Pancreas (tissue), 10 donors: ENCODE measurements at regions not wholly inside any gene's neighbourhood (a gene's known extent, or its start where the extent isn't known, plus 50 kb on each side); places are given as distances from the start of the nearest gene placed in this dataset.

Source experiments
- ATAC-seq, 4 donors: fragments of 200-7000 bp; cut with Tn5 transposase; one replicate each; pipeline versions ENCODE4 v1.8.0 to v1.9.1; 2020; ENCODE audit warnings: mild to moderate bottlenecking in 4 of 4, moderate library complexity in 4 of 4
- DNase-seq, 6 donors: peaks; one replicate each; pipeline ENCODE4 v3.0.0-alpha.2; 2020
- FAIRE-seq: peaks from 2 replicates; lab custom pipeline; 2012; peaks lifted over from hg19 to GRCh38; lab: Jason Lieb, UNC
- H3K27ac ChIP-seq, 4 donors: fragments of 200-600 bp; sonication (generic); 1 replicate in 3 of 4; 2 replicates in 1 of 4; pipeline versions ENCODE4 v1.5.0 to v1.8.0; 2020
- H3K27me3 ChIP-seq, 4 donors: fragments of 200-600 bp; one replicate each; pipeline ENCODE4 v1.8.0; 2021
- H3K36me3 ChIP-seq, 3 donors: fragments of 200-600 bp; sonication (generic) in 1 of 3; one replicate each; pipeline versions ENCODE4 v1.5.0 to v1.8.0; 2020 to 2021
- H3K4me1 ChIP-seq, 3 donors: fragments of 200-600 bp; one replicate each; pipeline ENCODE4 v1.8.0; 2021
- H3K4me3 ChIP-seq, 4 donors: fragments of 200-600 bp; sonication (generic) in 2 of 4; one replicate each; pipeline versions ENCODE4 v1.5.0 to v1.8.0; 2020 to 2021
- H3K9me3 ChIP-seq, 4 donors: fragments of 200-600 bp; one replicate each; pipeline ENCODE4 v1.8.0; 2021
- WGBS, 2 donors: extraction: QIAGEN DNeasy Blood & Tissue Kit; methylation state at CpG; one replicate each; pipeline ENCODE4 v1.1.7; 2013; 5-methylcytosine and 5-hydroxymethylcytosine counted together
- intact Hi-C, 3 donors: fragments of 100-400 bp; cut with DNase I; formaldehyde crosslinking; loops; one replicate each; pipeline versions ENCODE4 v1.11.1 to v1.14.2; 2022
- TF ChIP-seq, protein P1 (sequence below), 4 donors: fragments of 200-600 bp; sonication (generic) in 3 of 4; IDR thresholded peaks; one replicate each; pipeline versions ENCODE4 v1.5.0 to v1.8.0; 2021; ENCODE audit warnings: antibody characterized with exemption in 4 of 4
- donor health status: healthy with polysubstance abuse.
- donor health status: DM: no; HTN: no; CAD: no; lungs with moderate emphysema.
- donor health status: DM: no; HTN: no; CAD: no.
- donor health status: control.
- donor health status: control.
- donor health status: Bipolar disorder and iron deficiency.
- donor health status: DM: yes; HTN: yes; CAD: no.
- donor health status: DM: no; HTN: no; CAD: no.
- donor health status: DM: no; HTN: no; CAD: no.
- donor health status: DM: yes; HTN: yes; CAD: no.

DNA sequence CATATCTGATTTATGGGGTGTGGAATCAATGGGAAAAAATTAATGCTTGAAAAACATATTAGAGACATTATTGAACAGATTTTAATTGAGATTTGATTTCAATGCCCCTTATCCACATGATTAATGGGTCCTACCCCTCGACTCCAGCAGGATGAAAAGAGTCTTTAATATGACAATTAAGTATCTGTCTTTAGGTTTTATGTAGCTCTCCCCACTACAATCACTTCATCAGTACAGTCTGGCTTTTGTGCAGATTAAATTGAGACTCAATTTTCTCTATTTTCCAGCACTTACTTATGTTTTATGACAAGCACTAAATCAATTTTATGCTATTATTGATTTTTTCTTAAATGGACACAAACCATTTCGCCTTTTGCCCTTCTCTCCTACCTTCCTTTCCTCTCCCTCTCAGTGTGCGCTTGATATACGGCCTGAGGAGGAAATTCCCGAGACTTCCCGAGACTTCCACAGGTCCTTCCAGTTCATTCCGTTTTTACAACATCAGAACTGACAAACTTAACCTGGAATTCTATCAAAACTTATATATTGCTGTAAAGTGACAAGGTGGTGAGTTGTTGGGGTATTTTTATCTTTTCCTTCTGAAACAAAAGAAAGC is 555.1 kb upstream of the SALL3 start:
- no peaks in the 10 kb centered on the region for H3K27me3 ChIP-seq
- 44 to 59% methylated on average over 7 of the region's 7 CpGs for WGBS, 2 donors
- intact Hi-C loops: no loop called here
- no peaks in the 10 kb centered on the region for H3K9me3 ChIP-seq
- no peaks in the 10 kb centered on the region for H3K4me1 ChIP-seq
- H3K36me3 ChIP-seq: no peaks in the 10 kb centered on the region
- ATAC-seq: no peak
- TF ChIP-seq, protein P1, sequence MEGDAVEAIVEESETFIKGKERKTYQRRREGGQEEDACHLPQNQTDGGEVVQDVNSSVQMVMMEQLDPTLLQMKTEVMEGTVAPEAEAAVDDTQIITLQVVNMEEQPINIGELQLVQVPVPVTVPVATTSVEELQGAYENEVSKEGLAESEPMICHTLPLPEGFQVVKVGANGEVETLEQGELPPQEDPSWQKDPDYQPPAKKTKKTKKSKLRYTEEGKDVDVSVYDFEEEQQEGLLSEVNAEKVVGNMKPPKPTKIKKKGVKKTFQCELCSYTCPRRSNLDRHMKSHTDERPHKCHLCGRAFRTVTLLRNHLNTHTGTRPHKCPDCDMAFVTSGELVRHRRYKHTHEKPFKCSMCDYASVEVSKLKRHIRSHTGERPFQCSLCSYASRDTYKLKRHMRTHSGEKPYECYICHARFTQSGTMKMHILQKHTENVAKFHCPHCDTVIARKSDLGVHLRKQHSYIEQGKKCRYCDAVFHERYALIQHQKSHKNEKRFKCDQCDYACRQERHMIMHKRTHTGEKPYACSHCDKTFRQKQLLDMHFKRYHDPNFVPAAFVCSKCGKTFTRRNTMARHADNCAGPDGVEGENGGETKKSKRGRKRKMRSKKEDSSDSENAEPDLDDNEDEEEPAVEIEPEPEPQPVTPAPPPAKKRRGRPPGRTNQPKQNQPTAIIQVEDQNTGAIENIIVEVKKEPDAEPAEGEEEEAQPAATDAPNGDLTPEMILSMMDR (IDR thresholded peaks at IDR 0.05): no peak
- no peak overlapping the region for H3K4me3 ChIP-seq
- no peak for FAIRE-seq
- no peak for DNase-seq
- no peak overlapping the region for H3K27ac ChIP-seq

GRCh38 chr18:78425019-78425412 is 554.6 kb upstream of the SALL3 start:
- WGBS, 2 donors: 58 to 65% methylated on average over 2 of the region's 2 CpGs
- ATAC-seq (no peak), DNase-seq (no peak), FAIRE-seq (no peak)
- Histone ChIP-seq H3K27me3 (no peaks in the 10 kb centered on the region), H3K36me3 (no peaks in the 10 kb centered on the region), H3K9me3 (no peaks in the 10 kb centered on the region), H3K4me3 (no peak overlapping the region), H3K27ac (no peak overlapping the region), H3K4me1 (no peaks in the 10 kb centered on the region)
- TF ChIP-seq, protein P1 (IDR thresholded peaks at IDR 0.05): no peak
- intact Hi-C loops: no loop called here

DNA sequence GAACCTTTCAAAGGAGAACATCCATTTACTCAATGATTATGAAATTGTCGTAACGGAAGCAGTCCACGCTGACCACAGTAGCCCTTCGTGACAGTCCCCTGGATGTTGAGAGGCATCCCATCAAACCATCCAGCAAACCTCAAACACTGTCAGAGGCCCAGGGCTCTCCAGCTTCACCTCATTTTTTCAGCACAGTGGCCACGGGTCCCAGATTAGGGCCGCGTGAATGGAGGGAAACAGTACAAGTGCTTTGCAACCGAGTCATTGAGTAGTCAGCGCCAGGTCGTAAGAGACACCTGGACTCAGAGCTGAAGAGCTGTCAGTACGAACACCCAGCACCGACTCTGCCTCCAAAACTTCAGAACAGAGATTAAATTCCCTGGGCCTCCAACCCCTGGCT is 552.5 kb upstream of the SALL3 start:
- ATAC-seq: no peak

DNA sequence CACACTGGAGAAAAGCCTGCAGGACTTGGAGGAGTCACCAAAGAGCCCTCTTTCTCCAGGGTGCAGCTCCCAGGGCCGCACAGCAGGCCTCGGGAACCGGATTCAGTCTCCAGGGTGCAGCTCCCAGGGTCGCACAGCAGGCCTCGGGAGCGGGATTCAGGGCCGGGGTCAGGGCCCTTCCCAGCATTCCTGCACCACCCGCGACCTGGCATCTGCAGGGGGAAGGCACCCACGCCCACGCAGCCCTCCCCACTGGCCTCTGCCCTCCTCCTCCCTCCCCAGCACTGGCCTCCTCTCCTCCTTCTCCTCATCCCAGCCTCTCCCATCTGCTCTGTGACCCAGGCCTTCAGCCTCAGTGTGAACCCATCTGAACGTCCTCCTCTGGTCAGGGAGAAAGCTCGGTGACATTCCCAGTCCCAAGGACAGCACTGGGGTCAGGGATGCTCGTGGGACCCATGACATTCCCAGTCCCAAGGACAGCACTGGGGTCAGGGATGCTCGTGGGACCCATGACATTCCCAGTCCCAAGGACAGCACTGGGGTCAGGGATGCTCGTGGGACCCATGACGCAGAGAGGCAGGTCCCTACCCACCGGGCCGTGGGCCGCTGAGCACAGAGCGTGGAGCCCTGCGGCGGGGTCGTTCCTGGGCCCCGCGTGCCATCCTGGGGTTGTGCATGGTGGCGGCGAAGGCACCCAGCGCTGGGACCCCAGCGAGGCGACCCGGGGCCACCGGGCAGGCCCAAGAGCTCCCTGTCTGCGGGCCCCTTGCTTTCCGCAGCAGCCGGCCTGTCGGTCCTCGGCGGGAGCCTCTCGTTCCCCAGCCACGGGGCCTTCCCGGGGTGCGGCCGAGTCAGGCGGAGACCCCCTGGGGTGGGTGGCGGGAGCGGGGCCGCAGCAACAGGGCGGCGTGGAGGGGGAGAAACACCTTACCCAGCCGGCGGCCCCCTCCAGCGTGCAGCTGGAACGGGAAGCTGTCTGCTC is 550.2 kb upstream of the SALL3 start:
- no peaks in the 10 kb centered on the region for H3K4me1 ChIP-seq
- H3K36me3 ChIP-seq: no peaks in the 10 kb centered on the region
- H3K4me3 ChIP-seq: no peak overlapping the region
- no peaks in the 10 kb centered on the region for H3K27me3 ChIP-seq
- no peak overlapping the region for H3K27ac ChIP-seq
- ATAC-seq (no peak), FAIRE-seq (no peak), DNase-seq (no peak)
- no peaks in the 10 kb centered on the region for H3K9me3 ChIP-seq
- intact Hi-C loops: no loop called here
- TF ChIP-seq, protein P1 (IDR thresholded peaks at IDR 0.05): no peak
- WGBS, 2 donors: 80 to 85% methylated on average over 44 to 54 of the region's 54 CpGs

More for the DNA sequence above, 552.5 kb upstream of the SALL3 start:
- DNase-seq (no peak), FAIRE-seq (no peak)
- no peak overlapping the region for H3K4me3 ChIP-seq
- intact Hi-C loops: no loop called here
- H3K4me1 ChIP-seq: no peaks in the 10 kb centered on the region
- TF ChIP-seq, protein P1 (IDR thresholded peaks at IDR 0.05): no peak
- WGBS, 2 donors: 75 to 91% methylated on average over 12 of the region's 12 CpGs
- no peaks in the 10 kb centered on the region for H3K9me3 ChIP-seq
- H3K27me3 ChIP-seq: no peaks in the 10 kb centered on the region
- no peak overlapping the region for H3K27ac ChIP-seq
- H3K36me3 ChIP-seq: no peaks in the 10 kb centered on the region
